ENCODE measurements at regions not wholly inside any gene's neighbourhood (a gene's known extent, or its start where the extent isn't known, plus 50 kb on each side); places are given as distances from the start of the nearest gene placed in this dataset.
A peak's percentile ranks its signal among the peaks of the same experiment; 100 is the strongest.
"Not testable (repeated sequence)": the region's sequence is repeated elsewhere in the genome, so short reads cannot be mapped to it uniquely, and the experiment has no call there.

GRCh38 chr2:109692013-109692743 lies 78.0 kb downstream of the SOWAHC start:
- DNase-seq (ENCODE audit: low spot score): no peak
- TF ChIP-seq CTCF (IDR thresholded peaks at IDR 0.05): no peak
- no peak for ATAC-seq (ENCODE audit: low FRiP score)

GRCh38 chr2:109692831-109693230 lies 78.7 kb downstream of the SOWAHC start:
- DNase-seq (ENCODE audit: low spot score); ATAC-seq (ENCODE audit: low FRiP score): not testable (repeated sequence)

- not testable (repeated sequence) for DNase-seq (ENCODE audit: low spot score); ATAC-seq (ENCODE audit: low FRiP score)
These were observed 79.1 kb downstream of the SOWAHC start for GRCh38 chr2:109693292-109693691.

GRCh38 chr2:109694190-109694589 lies 80.0 kb downstream of the SOWAHC start:
- DNase-seq (ENCODE audit: low spot score): no peak
- TF ChIP-seq CTCF (IDR thresholded peaks at IDR 0.05): no peak
- ATAC-seq (ENCODE audit: low FRiP score): peak; percentile 31

- DNase-seq (ENCODE audit: low spot score) (no peak), ATAC-seq (ENCODE audit: low FRiP score) (no peak)
- no peak for TF ChIP-seq CTCF (IDR thresholded peaks at IDR 0.05)
These were observed 81.1 kb downstream of the SOWAHC start for GRCh38 chr2:109695290-109695689.

GRCh38 chr2:109699646-109700045 lies 85.5 kb downstream of the SOWAHC start:
- TF ChIP-seq CTCF (IDR thresholded peaks at IDR 0.05): no peak
- ATAC-seq (ENCODE audit: low FRiP score) (peak; percentile 10), DNase-seq (ENCODE audit: low spot score) (no peak)

- DNase-seq (ENCODE audit: low spot score) (no peak), ATAC-seq (ENCODE audit: low FRiP score) (no peak)
- no peak for TF ChIP-seq CTCF (IDR thresholded peaks at IDR 0.05)
These were observed 86.6 kb downstream of the SOWAHC start for GRCh38 chr2:109700680-109701274.

- DNase-seq (ENCODE audit: low spot score) (no peak), ATAC-seq (ENCODE audit: low FRiP score) (no peak)
- no peak for TF ChIP-seq CTCF (IDR thresholded peaks at IDR 0.05)
These were observed 87.2 kb downstream of the SOWAHC start for GRCh38 chr2:109701362-109701761.
